GM23338 (cell line): ENCODE measurements at regions not wholly inside any gene's neighbourhood (a gene's known extent, or its start where the extent isn't known, plus 50 kb on each side); places are given as distances from the start of the nearest gene placed in this dataset.

Source experiments
- ATAC-seq: fragments of 200-7000 bp; cut with Tn5 transposase; 3 replicates; pipeline ENCODE4 v1.9.1; 2020
- DNase-seq: peaks from one replicate; pipeline ENCODE4 v3.0.0-alpha.2; 2015; ENCODE audit warnings: low spot score
- H2AFZ ChIP-seq: fragments of 200-600 bp; sonication (generic); 2 replicates; pipeline ENCODE4 v1.8.0; 2016; ENCODE audit warnings: antibody characterized with exemption, mild to moderate bottlenecking, moderate library complexity
- H3F3A ChIP-seq: fragments of 200-600 bp; sonication (generic); replicated peaks from 2 replicates; pipeline ENCODE4 v1.8.0; 2017; ENCODE audit warnings: antibody characterized with exemption, mixed run types, low read depth
- H3K27ac ChIP-seq: fragments of 200-600 bp; sonication (generic); 2 replicates; pipeline ENCODE4 v1.6.1; 2016; ENCODE audit warnings: low read depth
- H3K27me3 ChIP-seq: fragments of 200-600 bp; sonication (generic); 2 replicates; pipeline ENCODE4 v1.8.0; 2016; ENCODE audit warnings: mild to moderate bottlenecking, mixed run types, moderate library complexity; ENCODE audit not compliant: insufficient read depth
- H3K36me3 ChIP-seq: fragments of 200-600 bp; sonication (generic); 2 replicates; pipeline ENCODE4 v1.8.0; 2016; ENCODE audit warnings: mild to moderate bottlenecking; ENCODE audit not compliant: insufficient read depth
- H3K4me1 ChIP-seq: fragments of 200-600 bp; sonication (generic); 2 replicates; pipeline ENCODE4 v1.8.0; 2016; ENCODE audit warnings: mild to moderate bottlenecking, moderate library complexity; ENCODE audit not compliant: insufficient read depth
- H3K4me2 ChIP-seq: fragments of 200-600 bp; sonication (generic); 2 replicates; pipeline ENCODE4 v1.7.1; 2017; ENCODE audit warnings: mixed run types
- H3K4me3 ChIP-seq: fragments of 200-600 bp; sonication (generic); 2 replicates; pipeline ENCODE4 v1.6.1; 2016; ENCODE audit warnings: mixed run types
- H3K79me2 ChIP-seq: fragments of 200-600 bp; sonication (generic); replicated peaks from 2 replicates; pipeline ENCODE4 v1.8.0; 2017; ENCODE audit warnings: mild to moderate bottlenecking; ENCODE audit not compliant: insufficient read depth
- H3K9me2 ChIP-seq: fragments of 200-600 bp; sonication (generic); 2 replicates; pipeline ENCODE4 v1.8.0; 2017; ENCODE audit not compliant: insufficient read depth
- H4K20me1 ChIP-seq: fragments of 200-600 bp; sonication (generic); replicated peaks from 2 replicates; pipeline ENCODE4 v1.8.0; 2017; ENCODE audit warnings: mild to moderate bottlenecking; ENCODE audit not compliant: insufficient read depth
- H3K27ac Mint-ChIP-seq: 2 replicates; pipeline ENCODE4 v1.8.0; 2020; ENCODE audit warnings: inconsistent platforms, mild to moderate bottlenecking, moderate library complexity, mixed read lengths
- H3K27me3 Mint-ChIP-seq: 3 replicates; pipeline ENCODE4 v1.8.0; 2022; ENCODE audit warnings: low read depth, mild to moderate bottlenecking, moderate library complexity, mixed read lengths, inconsistent platforms; ENCODE audit not compliant: insufficient read depth, poor library complexity
- H3K36me3 Mint-ChIP-seq: 3 replicates; pipeline ENCODE4 v1.8.0; 2021; ENCODE audit warnings: low read depth, mild to moderate bottlenecking, inconsistent platforms, moderate library complexity, mixed read lengths
- H3K4me1 Mint-ChIP-seq: 3 replicates; pipeline ENCODE4 v1.8.0; 2020; ENCODE audit warnings: mild to moderate bottlenecking, inconsistent platforms, mixed read lengths
- H3K4me3 Mint-ChIP-seq: 3 replicates; pipeline ENCODE4 v1.8.0; 2021; ENCODE audit warnings: moderate library complexity, mild to moderate bottlenecking, inconsistent platforms, mixed read lengths
- H3K9me3 Mint-ChIP-seq: 3 replicates; pipeline ENCODE4 v1.8.0; 2020; ENCODE audit warnings: moderate library complexity, mild to moderate bottlenecking, inconsistent platforms, mixed read lengths
- CTCF ChIP-seq, 2 experiments: fragments of 200-600 bp in 1 of 2; sonication (generic) in 1 of 2; conservative IDR thresholded peaks; 2 replicates each; pipeline versions ENCODE4 v1.5.1 to v1.6.1; 2016 to 2017; ENCODE audit warnings: antibody characterized with exemption in 2 of 2, low read depth in 2 of 2, mild to moderate bottlenecking in 2 of 2, moderate library complexity in 1 of 2
- EZH2 ChIP-seq: fragments of 200-600 bp; sonication (generic); IDR thresholded peaks from one replicate; pipeline ENCODE4 v1.8.0; 2017; ENCODE audit warnings: antibody characterized with exemption, mild to moderate bottlenecking, low read depth; ENCODE audit not compliant: unreplicated experiment
- EZH2phosphoT487 ChIP-seq: fragments of 200-600 bp; sonication (generic); IDR thresholded peaks from one replicate; pipeline ENCODE4 v1.8.1; 2018; ENCODE audit warnings: antibody characterized with exemption; ENCODE audit not compliant: unreplicated experiment
- JUNB ChIP-seq: IDR thresholded peaks from one replicate; pipeline ENCODE4 v1.6.1; 2016; ENCODE audit warnings: antibody characterized with exemption; ENCODE audit not compliant: unreplicated experiment
- POLR2AphosphoS5 ChIP-seq: IDR thresholded peaks from 2 replicates; pipeline ENCODE4 v1.6.1; 2016; ENCODE audit warnings: antibody characterized with exemption, low read depth
- REST ChIP-seq: IDR thresholded peaks from one replicate; pipeline ENCODE4 v1.6.1; 2018; ENCODE audit warnings: antibody characterized with exemption; ENCODE audit not compliant: unreplicated experiment
- STAT1 ChIP-seq: IDR thresholded peaks from one replicate; pipeline ENCODE4 v1.6.1; 2016; ENCODE audit warnings: antibody characterized with exemption; ENCODE audit not compliant: unreplicated experiment
- ZNF331 ChIP-seq: fragments of 250-450 bp; sonication (Bioruptor Pico); IDR thresholded peaks from 2 replicates; pipeline ENCODE4 v1.5.0; 2020; ENCODE audit warnings: low read depth, mild to moderate bottlenecking, moderate library complexity
- TF ChIP-seq, protein P1 (sequence below): IDR thresholded peaks from 2 replicates; pipeline ENCODE4 v1.6.1; 2016; ENCODE audit warnings: antibody characterized with exemption

DNA sequence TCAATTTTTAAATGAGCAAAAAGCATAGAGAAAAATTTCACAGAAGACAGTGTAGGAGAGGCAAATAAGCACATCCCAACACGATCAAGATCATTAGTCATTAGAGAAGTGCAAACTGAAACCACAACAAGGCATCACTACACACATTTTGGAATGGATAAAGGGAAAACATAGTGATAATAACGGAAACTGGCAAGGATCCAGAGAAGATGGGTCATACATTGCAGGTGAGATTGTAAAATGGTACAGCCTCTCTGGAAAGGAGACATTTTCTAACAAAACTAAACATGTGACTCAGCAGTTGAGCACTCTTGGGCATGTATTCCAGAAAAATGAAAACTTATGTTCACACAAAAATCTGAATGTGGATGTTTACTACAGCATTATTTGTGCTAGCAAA is 98.3 kb upstream of the TMEM17 start (continued):
- TF ChIP-seq REST: no peak

GRCh38 chr2:62603154-62603712 is 97.2 kb upstream of the TMEM17 start:
- Histone ChIP-seq H3K4me3 (no peak overlapping the region), H3F3A (no peaks in the 10 kb centered on the region), H3K27ac (no peak overlapping the region), H3K9me2 (no peaks in the 10 kb centered on the region), H3K79me2 (no peaks in the 10 kb centered on the region), H3K36me3 (no peaks in the 10 kb centered on the region), H3K27me3 (no peaks in the 10 kb centered on the region), H4K20me1 (no peaks in the 10 kb centered on the region), H2AFZ (no peak overlapping the region), H3K4me2 (no peak overlapping the region), H3K4me1 (no peaks in the 10 kb centered on the region)
- H3K4me1 Mint-ChIP-seq: no peaks in the 10 kb centered on the region
- H3K9me3 Mint-ChIP-seq: peaks cover 47% of the 10 kb centered on the region
- H3K36me3 Mint-ChIP-seq: peaks cover 19% of the 10 kb centered on the region
- H3K4me3 Mint-ChIP-seq: no peak overlapping the region
- no peak overlapping the region for H3K27ac Mint-ChIP-seq
- no peak for DNase-seq
- H3K27me3 Mint-ChIP-seq: peaks cover 6% of the 10 kb centered on the region
- ATAC-seq: no peak
- no peak for TF ChIP-seq REST
- TF ChIP-seq JUNB: no peak
- TF ChIP-seq, protein P1, sequence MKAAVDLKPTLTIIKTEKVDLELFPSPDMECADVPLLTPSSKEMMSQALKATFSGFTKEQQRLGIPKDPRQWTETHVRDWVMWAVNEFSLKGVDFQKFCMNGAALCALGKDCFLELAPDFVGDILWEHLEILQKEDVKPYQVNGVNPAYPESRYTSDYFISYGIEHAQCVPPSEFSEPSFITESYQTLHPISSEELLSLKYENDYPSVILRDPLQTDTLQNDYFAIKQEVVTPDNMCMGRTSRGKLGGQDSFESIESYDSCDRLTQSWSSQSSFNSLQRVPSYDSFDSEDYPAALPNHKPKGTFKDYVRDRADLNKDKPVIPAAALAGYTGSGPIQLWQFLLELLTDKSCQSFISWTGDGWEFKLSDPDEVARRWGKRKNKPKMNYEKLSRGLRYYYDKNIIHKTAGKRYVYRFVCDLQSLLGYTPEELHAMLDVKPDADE: no peak
- TF ChIP-seq EZH2: no peak
- TF ChIP-seq ZNF331: no peak
- TF ChIP-seq EZH2phosphoT487: no peak
- TF ChIP-seq POLR2AphosphoS5: no peak
- no peak for TF ChIP-seq CTCF (conservative IDR thresholded peaks at IDR 0.05; ENCODE audit: low read depth in 2 of 2)
- TF ChIP-seq STAT1: no peak
